GM19025 (cell line): ENCODE measurements at regions not wholly inside any gene's neighbourhood (a gene's known extent, or its start where the extent isn't known, plus 50 kb on each side); places are given as distances from the start of the nearest gene placed in this dataset.
"Not testable (repeated sequence)": the region's sequence is repeated elsewhere in the genome, so short reads cannot be mapped to it uniquely, and the experiment has no call there.

Source experiments
- ATAC-seq: cut with Tn5 transposase; IDR thresholded peaks from one replicate; pipeline ENCODE4 v1.9.1; 2021; ENCODE audit warnings: mild to moderate bottlenecking, low read depth, moderate library complexity; ENCODE audit not compliant: unreplicated experiment

- ATAC-seq, result no peak
Measured at GRCh38 chr6:113686049-113686448, 171.1 kb upstream of the MARCKS start.

- ATAC-seq, result not testable (repeated sequence)
Measured at GRCh38 chr6:113689620-113690019, 167.5 kb upstream of the MARCKS start.

- ATAC-seq, result no peak
Measured at GRCh38 chr6:113690281-113691259, 166.6 kb upstream of the MARCKS start.

- ATAC-seq, result no peak
Measured at GRCh38 chr6:113691260-113691656, 165.9 kb upstream of the MARCKS start.

GRCh38 chr6:113693851-113694250 lies 163.3 kb upstream of the MARCKS start:
- ATAC-seq, result no peak

- ATAC-seq, result no peak
Measured at GRCh38 chr6:113694278-113695077, 162.7 kb upstream of the MARCKS start.

- no peak for ATAC-seq
Measured at GRCh38 chr6:113695516-113695915, 161.6 kb upstream of the MARCKS start.

- no peak for ATAC-seq
Measured at GRCh38 chr6:113696960-113697359, 160.2 kb upstream of the MARCKS start.

GRCh38 chr6:113697632-113698410 lies 159.3 kb upstream of the MARCKS start:
- ATAC-seq, result no peak

- no peak for ATAC-seq
Measured at GRCh38 chr6:113699239-113699638, 157.9 kb upstream of the MARCKS start.

GRCh38 chr6:113701552-113702254 lies 155.4 kb upstream of the MARCKS start:
- ATAC-seq, result no peak

- no peak for ATAC-seq
Measured at GRCh38 chr6:113707194-113707593, 150.0 kb upstream of the MARCKS start.

GRCh38 chr6:113709936-113710509 lies 147.1 kb upstream of the MARCKS start:
- ATAC-seq, result no peak

- ATAC-seq, result no peak
Measured at GRCh38 chr6:113713665-113714064, 143.5 kb upstream of the MARCKS start.

GRCh38 chr6:113718588-113718987 lies 138.6 kb upstream of the MARCKS start:
- no peak for ATAC-seq

- ATAC-seq, result no peak
Measured at GRCh38 chr6:113719064-113719463, 138.1 kb upstream of the MARCKS start.

GRCh38 chr6:113719545-113719944 lies 137.6 kb upstream of the MARCKS start:
- no peak for ATAC-seq

- no peak for ATAC-seq
Measured at GRCh38 chr6:113723182-113723581, 134.0 kb upstream of the MARCKS start.

GRCh38 chr6:113724927-113725326 lies 132.2 kb upstream of the MARCKS start:
- not testable (repeated sequence) for ATAC-seq

GRCh38 chr6:113731541-113731940 lies 125.6 kb upstream of the MARCKS start:
- no peak for ATAC-seq
